ENCODE measurements at regions not wholly inside any gene's neighbourhood (a gene's known extent, or its start where the extent isn't known, plus 50 kb on each side); places are given as distances from the start of the nearest gene placed in this dataset.

DNA sequence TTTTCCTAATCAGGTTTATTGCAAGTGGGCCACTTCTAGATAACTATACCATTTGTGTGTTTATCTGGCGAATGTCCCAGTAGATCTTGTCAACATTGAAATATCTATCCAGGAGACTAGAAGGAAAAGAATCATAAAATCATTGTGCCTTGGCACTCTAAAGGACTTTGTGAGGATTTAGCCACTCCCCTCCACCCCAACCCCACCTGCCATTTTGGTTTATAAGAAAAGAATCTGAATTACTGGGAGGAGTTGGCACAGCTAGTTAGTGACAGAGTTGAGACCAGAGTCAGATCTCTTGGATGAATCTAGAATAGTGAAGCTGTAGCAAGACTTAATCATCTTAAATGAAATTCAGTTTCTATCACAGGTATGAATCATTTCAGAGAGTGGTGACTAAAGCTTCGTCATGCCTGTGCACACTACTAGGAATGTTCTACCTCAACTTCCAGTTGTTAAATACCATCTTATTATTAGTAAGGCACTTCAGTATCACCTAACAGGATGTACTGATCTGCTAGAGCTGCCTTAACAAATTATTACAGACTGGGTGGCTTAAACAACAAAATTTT is 212.7 kb upstream of the SLC14A2 start:
- H3K4me1 ChIP-seq: no peaks in the 10 kb centered on the region
- DNase-seq (no peak), ATAC-seq (no peak)
- H3K9me3 ChIP-seq: no peaks in the 10 kb centered on the region
- no peak overlapping the region for H3K4me3 ChIP-seq
- H3K27ac ChIP-seq: no peak overlapping the region
- TF ChIP-seq, protein P1, sequence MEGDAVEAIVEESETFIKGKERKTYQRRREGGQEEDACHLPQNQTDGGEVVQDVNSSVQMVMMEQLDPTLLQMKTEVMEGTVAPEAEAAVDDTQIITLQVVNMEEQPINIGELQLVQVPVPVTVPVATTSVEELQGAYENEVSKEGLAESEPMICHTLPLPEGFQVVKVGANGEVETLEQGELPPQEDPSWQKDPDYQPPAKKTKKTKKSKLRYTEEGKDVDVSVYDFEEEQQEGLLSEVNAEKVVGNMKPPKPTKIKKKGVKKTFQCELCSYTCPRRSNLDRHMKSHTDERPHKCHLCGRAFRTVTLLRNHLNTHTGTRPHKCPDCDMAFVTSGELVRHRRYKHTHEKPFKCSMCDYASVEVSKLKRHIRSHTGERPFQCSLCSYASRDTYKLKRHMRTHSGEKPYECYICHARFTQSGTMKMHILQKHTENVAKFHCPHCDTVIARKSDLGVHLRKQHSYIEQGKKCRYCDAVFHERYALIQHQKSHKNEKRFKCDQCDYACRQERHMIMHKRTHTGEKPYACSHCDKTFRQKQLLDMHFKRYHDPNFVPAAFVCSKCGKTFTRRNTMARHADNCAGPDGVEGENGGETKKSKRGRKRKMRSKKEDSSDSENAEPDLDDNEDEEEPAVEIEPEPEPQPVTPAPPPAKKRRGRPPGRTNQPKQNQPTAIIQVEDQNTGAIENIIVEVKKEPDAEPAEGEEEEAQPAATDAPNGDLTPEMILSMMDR (IDR thresholded peaks at IDR 0.05): no peak
- no peaks in the 10 kb centered on the region for H3K27me3 ChIP-seq (ENCODE audit: low read depth)
- intact Hi-C loops (cut with DNase I): no loop called here
- no peaks in the 10 kb centered on the region for H3K36me3 ChIP-seq

DNA sequence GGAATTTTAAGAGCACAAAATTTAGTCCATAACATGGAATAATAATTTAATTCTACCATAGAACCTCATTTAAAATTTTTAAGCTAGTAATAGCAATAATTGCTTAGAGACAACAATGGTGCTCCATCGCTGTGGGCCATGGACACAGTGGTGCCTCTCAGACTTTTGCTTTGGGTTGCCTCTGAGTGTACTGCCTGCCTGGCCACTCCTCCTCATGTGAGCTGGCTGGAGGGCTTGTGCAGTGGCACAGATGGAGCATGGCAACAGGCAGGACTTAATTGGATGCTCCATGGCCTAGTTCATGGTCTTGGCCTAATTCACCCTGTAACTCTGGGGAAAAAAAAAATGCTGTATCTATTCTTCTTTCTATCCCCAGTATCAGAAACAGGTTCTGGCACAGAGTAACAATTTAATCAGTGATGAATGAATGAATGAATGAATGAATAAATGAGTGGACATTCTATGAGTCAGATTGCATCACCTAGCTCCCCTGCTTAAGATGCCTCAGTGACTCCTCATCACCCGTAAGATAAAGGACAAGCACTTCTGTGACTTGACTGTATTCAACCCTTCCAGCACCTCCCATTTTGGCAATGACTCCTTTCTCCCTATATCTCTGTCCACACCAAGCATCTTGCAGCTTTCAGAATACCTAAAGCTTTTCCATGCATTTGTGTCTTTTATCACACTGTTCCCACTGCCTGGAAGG is 211.8 kb upstream of the SLC14A2 start:
- H3K36me3 ChIP-seq: no peaks in the 10 kb centered on the region
- H3K9me3 ChIP-seq: no peaks in the 10 kb centered on the region
- TF ChIP-seq, protein P1 (IDR thresholded peaks at IDR 0.05): no peak
- no peak overlapping the region for H3K27ac ChIP-seq
- H3K27me3 ChIP-seq (ENCODE audit: low read depth): no peaks in the 10 kb centered on the region
- intact Hi-C loops (cut with DNase I): no loop called here
- no peak for ATAC-seq
- H3K4me1 ChIP-seq: no peaks in the 10 kb centered on the region
- no peak overlapping the region for H3K4me3 ChIP-seq
- no peak for DNase-seq

DNA sequence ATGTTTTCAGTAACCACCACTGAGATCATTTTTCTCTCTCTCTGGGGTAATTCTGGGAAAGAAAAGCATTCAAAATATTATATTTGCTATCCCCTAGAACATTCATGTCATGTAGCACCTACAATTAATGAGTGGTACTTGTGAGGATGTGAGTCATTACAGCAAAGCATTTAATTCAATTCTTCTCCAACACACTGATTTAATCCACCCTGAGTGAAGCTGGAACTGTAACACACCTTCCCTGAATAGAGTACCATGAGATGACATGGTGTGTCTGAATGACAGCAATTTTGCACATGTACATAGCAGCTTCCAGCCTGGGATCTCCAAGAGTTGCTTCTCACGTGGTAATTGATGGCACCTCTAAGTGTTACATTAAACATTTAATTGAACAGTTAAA is 207.1 kb upstream of the SLC14A2 start:
- intact Hi-C loops (cut with DNase I): no loop called here
- no peaks in the 10 kb centered on the region for H3K36me3 ChIP-seq
- TF ChIP-seq, protein P1 (IDR thresholded peaks at IDR 0.05): no peak
- ATAC-seq (no peak), DNase-seq (no peak)
- H3K27me3 ChIP-seq (ENCODE audit: low read depth): no peaks in the 10 kb centered on the region
- H3K9me3 ChIP-seq: no peaks in the 10 kb centered on the region
- H3K4me3 ChIP-seq: no peak overlapping the region
- H3K27ac ChIP-seq: no peak overlapping the region
- H3K4me1 ChIP-seq: no peaks in the 10 kb centered on the region

DNA sequence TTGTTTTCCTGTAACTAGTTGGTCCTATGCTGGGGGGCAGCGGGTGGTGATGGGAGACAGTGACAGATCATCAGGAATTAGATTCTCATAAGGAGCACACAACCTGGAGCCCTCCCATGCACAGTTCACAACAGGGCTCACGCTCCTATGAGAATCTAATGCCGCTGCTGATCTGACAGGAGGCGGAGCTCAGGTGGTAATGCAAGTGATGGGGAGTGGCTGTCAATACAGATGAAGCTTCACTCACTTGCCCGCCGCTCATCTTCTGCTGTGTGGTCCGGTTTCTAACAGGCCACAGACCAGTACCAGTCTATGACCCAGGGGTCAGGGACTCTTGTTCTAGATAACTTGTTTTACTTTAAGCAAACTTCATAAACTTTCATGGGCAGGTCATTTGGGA is 205.3 kb upstream of the SLC14A2 start:
- no peak overlapping the region for H3K4me3 ChIP-seq
- no peak overlapping the region for H3K27ac ChIP-seq
- no peaks in the 10 kb centered on the region for H3K27me3 ChIP-seq (ENCODE audit: low read depth)
- H3K9me3 ChIP-seq: no peaks in the 10 kb centered on the region
- intact Hi-C loops (cut with DNase I): no loop called here
- H3K36me3 ChIP-seq: no peaks in the 10 kb centered on the region
- H3K4me1 ChIP-seq: no peaks in the 10 kb centered on the region
- no peak for ATAC-seq
- TF ChIP-seq, protein P1 (IDR thresholded peaks at IDR 0.05): no peak
- no peak for DNase-seq

DNA sequence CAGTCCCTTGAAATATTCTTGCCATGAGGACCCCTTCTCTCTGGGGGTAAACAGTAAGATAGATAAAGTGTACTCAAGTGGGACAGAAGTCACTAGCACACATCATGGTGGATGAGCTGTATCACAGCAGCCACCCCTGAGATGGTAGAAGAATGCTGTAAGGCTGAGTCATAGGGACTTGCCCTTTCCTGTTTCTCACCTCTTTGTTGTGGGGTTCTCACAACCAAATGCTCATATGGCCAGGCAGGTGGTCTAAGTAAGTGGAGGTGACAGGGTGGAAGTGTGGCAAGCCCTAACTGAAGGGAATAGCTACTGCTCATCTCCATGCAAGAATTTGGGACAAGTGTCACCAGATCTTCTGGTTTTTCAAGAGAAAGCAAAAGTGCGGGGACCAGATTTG is 202.7 kb upstream of the SLC14A2 start:
- ATAC-seq (no peak), DNase-seq (no peak)
- no peaks in the 10 kb centered on the region for H3K9me3 ChIP-seq
- H3K27ac ChIP-seq: peak overlapping the region; percentile 32
- no peak overlapping the region for H3K4me3 ChIP-seq
- no peaks in the 10 kb centered on the region for H3K27me3 ChIP-seq (ENCODE audit: low read depth)
- intact Hi-C loops (cut with DNase I): no loop called here
- H3K36me3 ChIP-seq: no peaks in the 10 kb centered on the region
- H3K4me1 ChIP-seq: no peaks in the 10 kb centered on the region
- TF ChIP-seq, protein P1 (IDR thresholded peaks at IDR 0.05): no peak
